ENCODE measurements at regions not wholly inside any gene's neighbourhood (a gene's known extent, or its start where the extent isn't known, plus 50 kb on each side); places are given as distances from the start of the nearest gene placed in this dataset.

DNA sequence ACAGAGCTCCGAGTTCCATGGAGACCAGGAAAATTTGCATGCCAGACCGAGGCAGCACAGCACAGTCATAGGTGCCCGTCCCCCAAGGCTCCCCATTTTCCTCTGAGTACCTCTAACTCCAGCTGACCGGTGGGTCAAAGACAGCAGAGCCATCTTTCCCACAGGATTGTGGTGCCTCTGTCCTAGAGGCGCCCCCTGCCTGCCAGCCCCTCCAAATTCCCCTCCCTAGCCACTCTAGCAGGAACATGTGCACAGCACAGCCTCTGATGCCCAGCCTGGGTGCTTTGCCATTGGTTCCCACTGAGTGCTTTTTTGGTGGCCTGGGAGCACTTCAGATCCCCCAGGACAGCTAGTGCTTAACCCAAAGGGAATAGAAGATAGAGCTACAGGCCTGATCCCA is 368.5 kb upstream of the PABPC5 start:
- DNase-seq (ENCODE audit: low read depth in 1 of 2, low spot score in 2 of 2) (no peak), FAIRE-seq (no peak)
- H3K27me3 ChIP-seq (replicated peaks in 1 of 4; ENCODE audit: control insufficient read depth in 3 of 4, extremely low read depth in 1 of 4, insufficient read depth in 3 of 4, low read length in 3 of 4), result no peaks in the 10 kb centered on the region
- ChIA-PET POLR2A (ENCODE audit: partially characterized antibody) (no interaction called here), CTCF (ENCODE audit: partially characterized antibody) (interaction anchor here (0.9 to 1.0 kb wide), 2 partner anchors 12 to 23 kb away, joined by 3 read pairs; no protein-coding TSS in a partner anchor)
- WGBS, 2 experiments (ENCODE audit: extremely low coverage in 1 of 2, insufficient coverage in 1 of 2, insufficient read length in 1 of 2, insufficient replicate concordance in 2 of 2, low coverage in 1 of 2, low lambda C conversion rate in 2 of 2, missing lambda C conversion rate in 1 of 2), result 74% methylated on average over 4 of the region's 5 CpGs; no CpG with 5 or more reads in 1 of the 2 experiments
- H3K36me3 ChIP-seq (ENCODE audit: control insufficient read depth in 2 of 4, insufficient read depth in 4 of 4, low read length in 3 of 4), result no peaks in the 10 kb centered on the region
- H4K8ac ChIP-seq (ENCODE audit: extremely low read depth, insufficient read depth, low read length), result no peak overlapping the region
- H3K4me3 ChIP-seq (ENCODE audit: extremely low read depth in 1 of 4, insufficient read depth in 2 of 4, low read depth in 3 of 4, low read length in 4 of 4), result no peak overlapping the region
- H3K4me2 ChIP-seq (ENCODE audit: insufficient read depth in 1 of 2, low read depth in 2 of 2, low read length in 2 of 2), result no peak overlapping the region
- no peak overlapping the region for H2BK20ac ChIP-seq (ENCODE audit: low read length)
- H3K18ac ChIP-seq (ENCODE audit: extremely low read depth, low read length), result no peak overlapping the region
- no peak overlapping the region for H3K9ac ChIP-seq (replicated peaks in 1 of 4; ENCODE audit: extremely low read depth in 1 of 4, low read depth in 3 of 4, low read length in 3 of 4)
- H3K56ac ChIP-seq (replicated peaks; ENCODE audit: insufficient read length, low read depth, low read length), result no peak overlapping the region
- no peak overlapping the region for H4K5ac ChIP-seq (ENCODE audit: insufficient read length, low read depth, low read length)
- no peak overlapping the region for H2BK15ac ChIP-seq (ENCODE audit: low read length)
- H3K14ac ChIP-seq (ENCODE audit: insufficient read length), result no peak overlapping the region
- no peaks in the 10 kb centered on the region for H3K9me3 ChIP-seq (ENCODE audit: insufficient read depth in 2 of 2, low read depth in 1 of 2, low read length in 1 of 2)
- no peaks in the 10 kb centered on the region for H3K79me2 ChIP-seq (ENCODE audit: control insufficient read depth in 1 of 2, insufficient read depth in 2 of 2, low read length in 2 of 2)
- no peak overlapping the region for H2BK120ac ChIP-seq (replicated peaks; ENCODE audit: low read depth, low read length)
- H2AK5ac ChIP-seq (ENCODE audit: low read depth, low read length), result no peak overlapping the region
- no peaks in the 10 kb centered on the region for H3K4me1 ChIP-seq (replicated peaks in 1 of 4; ENCODE audit: control insufficient read depth in 3 of 4, insufficient read depth in 4 of 4, low read length in 3 of 4)
- H4K91ac ChIP-seq (replicated peaks; ENCODE audit: insufficient read length, low read length), result no peak overlapping the region
- H3K23me2 ChIP-seq (ENCODE audit: low read depth, low read length), result no peaks in the 10 kb centered on the region
- H3K23ac ChIP-seq (ENCODE audit: insufficient read length), result no peak overlapping the region
- H4K20me1 ChIP-seq (replicated peaks in 1 of 2; ENCODE audit: control insufficient read depth in 1 of 2, insufficient read depth in 2 of 2, low read length in 2 of 2), result no peaks in the 10 kb centered on the region
- no peak overlapping the region for H2AFZ ChIP-seq (ENCODE audit: low read length)
- H3K79me1 ChIP-seq (ENCODE audit: low read depth, low read length), result no peaks in the 10 kb centered on the region
- no peak overlapping the region for H2BK12ac ChIP-seq (ENCODE audit: low read depth, low read length)
- H3K27ac ChIP-seq (ENCODE audit: low read depth, low read length), result no peak overlapping the region
- no peak overlapping the region for H2BK5ac ChIP-seq (ENCODE audit: low read depth, low read length)
- no peak overlapping the region for H3K4ac ChIP-seq (replicated peaks; ENCODE audit: insufficient read length, low read depth, low read length)
- TF ChIP-seq, protein P1, sequence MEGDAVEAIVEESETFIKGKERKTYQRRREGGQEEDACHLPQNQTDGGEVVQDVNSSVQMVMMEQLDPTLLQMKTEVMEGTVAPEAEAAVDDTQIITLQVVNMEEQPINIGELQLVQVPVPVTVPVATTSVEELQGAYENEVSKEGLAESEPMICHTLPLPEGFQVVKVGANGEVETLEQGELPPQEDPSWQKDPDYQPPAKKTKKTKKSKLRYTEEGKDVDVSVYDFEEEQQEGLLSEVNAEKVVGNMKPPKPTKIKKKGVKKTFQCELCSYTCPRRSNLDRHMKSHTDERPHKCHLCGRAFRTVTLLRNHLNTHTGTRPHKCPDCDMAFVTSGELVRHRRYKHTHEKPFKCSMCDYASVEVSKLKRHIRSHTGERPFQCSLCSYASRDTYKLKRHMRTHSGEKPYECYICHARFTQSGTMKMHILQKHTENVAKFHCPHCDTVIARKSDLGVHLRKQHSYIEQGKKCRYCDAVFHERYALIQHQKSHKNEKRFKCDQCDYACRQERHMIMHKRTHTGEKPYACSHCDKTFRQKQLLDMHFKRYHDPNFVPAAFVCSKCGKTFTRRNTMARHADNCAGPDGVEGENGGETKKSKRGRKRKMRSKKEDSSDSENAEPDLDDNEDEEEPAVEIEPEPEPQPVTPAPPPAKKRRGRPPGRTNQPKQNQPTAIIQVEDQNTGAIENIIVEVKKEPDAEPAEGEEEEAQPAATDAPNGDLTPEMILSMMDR (IDR thresholded peaks at IDR 0.05; ENCODE audit: control extremely low read depth in 1 of 3, insufficient read depth in 1 of 3, low read depth in 1 of 3, low read length in 3 of 3), result peak in 2 of 3 experiments; percentile 18 to 26; a peak in 2 of 4 replicates
- TF ChIP-seq SAP30 (IDR thresholded peaks at IDR 0.05; ENCODE audit: insufficient read depth, insufficient replicate concordance, low read length) (no peak), MAX (IDR thresholded peaks at IDR 0.05) (no peak), ZNF274 (IDR thresholded peaks at IDR 0.05; ENCODE audit: borderline replicate concordance, extremely low read depth, low read length) (no peak), RAD21 (IDR thresholded peaks at IDR 0.05 in 1 of 2, conservative IDR thresholded peaks at IDR 0.05 in 1 of 2; ENCODE audit: low read depth in 2 of 2, low read length in 2 of 2) (peak in 1 of 2 experiments; percentile 25; a peak in 2 of 4 replicates)
- TF ChIP-seq, protein P2, sequence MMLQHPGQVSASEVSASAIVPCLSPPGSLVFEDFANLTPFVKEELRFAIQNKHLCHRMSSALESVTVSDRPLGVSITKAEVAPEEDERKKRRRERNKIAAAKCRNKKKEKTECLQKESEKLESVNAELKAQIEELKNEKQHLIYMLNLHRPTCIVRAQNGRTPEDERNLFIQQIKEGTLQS (IDR thresholded peaks at IDR 0.05; ENCODE audit: insufficient read depth, low read depth, low read length), result no peak
